Gastroesophageal sphincter (tissue), 3 donors: ENCODE measurements at regions not wholly inside any gene's neighbourhood (a gene's known extent, or its start where the extent isn't known, plus 50 kb on each side); places are given as distances from the start of the nearest gene placed in this dataset.

Experiments used
- EP300 ChIP-seq: sonication (generic); formaldehyde crosslinking; IDR thresholded peaks from one replicate; pipeline ENCODE4 v1.6.1; 2017; ENCODE audit warnings: antibody characterized with exemption, mild to moderate bottlenecking
- POLR2A ChIP-seq, 2 donors: fragments of 450-650 bp; IDR thresholded peaks; one replicate each; pipeline ENCODE4 v1.6.1; 2017; ENCODE audit warnings: antibody characterized with exemption in 2 of 2, mild to moderate bottlenecking in 2 of 2, moderate library complexity in 1 of 2
- TF ChIP-seq, protein P1 (sequence below), 4 experiments: fragments of 200-600 bp in 2 of 4; fragments of 450-650 bp in 2 of 4; sonication (generic) in 1 of 4; IDR thresholded peaks; one replicate each; pipeline ENCODE4 v1.5.1; 2017 to 2019; ENCODE audit warnings: antibody characterized with exemption in 4 of 4, mild to moderate bottlenecking in 2 of 4, moderate library complexity in 2 of 4

DNA sequence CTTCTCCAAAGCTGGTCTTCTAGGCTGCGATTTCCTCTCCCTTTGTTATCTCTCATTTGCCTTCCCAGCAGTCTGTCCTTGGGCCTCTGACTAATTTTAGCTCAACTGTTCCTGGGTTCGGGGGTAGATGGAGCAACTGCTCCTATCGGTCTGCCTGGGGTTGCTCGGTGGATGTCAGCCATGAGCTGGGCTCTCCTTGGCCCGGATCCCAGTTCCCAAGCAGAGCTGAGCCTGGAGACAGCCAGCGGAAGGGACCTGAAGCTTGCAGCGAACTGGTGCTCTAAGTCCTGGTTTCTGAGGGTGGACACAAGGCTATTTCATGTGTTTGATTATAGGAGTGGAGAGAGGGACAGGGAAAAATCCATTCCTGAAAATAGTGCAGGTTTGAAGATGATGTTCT is 423.0 kb downstream of the RPS6KC1 start:
- TF ChIP-seq, protein P1, sequence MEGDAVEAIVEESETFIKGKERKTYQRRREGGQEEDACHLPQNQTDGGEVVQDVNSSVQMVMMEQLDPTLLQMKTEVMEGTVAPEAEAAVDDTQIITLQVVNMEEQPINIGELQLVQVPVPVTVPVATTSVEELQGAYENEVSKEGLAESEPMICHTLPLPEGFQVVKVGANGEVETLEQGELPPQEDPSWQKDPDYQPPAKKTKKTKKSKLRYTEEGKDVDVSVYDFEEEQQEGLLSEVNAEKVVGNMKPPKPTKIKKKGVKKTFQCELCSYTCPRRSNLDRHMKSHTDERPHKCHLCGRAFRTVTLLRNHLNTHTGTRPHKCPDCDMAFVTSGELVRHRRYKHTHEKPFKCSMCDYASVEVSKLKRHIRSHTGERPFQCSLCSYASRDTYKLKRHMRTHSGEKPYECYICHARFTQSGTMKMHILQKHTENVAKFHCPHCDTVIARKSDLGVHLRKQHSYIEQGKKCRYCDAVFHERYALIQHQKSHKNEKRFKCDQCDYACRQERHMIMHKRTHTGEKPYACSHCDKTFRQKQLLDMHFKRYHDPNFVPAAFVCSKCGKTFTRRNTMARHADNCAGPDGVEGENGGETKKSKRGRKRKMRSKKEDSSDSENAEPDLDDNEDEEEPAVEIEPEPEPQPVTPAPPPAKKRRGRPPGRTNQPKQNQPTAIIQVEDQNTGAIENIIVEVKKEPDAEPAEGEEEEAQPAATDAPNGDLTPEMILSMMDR (IDR thresholded peaks at IDR 0.05) = no peak
- TF ChIP-seq EP300 (no peak), POLR2A (IDR thresholded peaks at IDR 0.05) (no peak)
